Panc1 (cell line): ENCODE measurements at regions not wholly inside any gene's neighbourhood (a gene's known extent, or its start where the extent isn't known, plus 50 kb on each side); places are given as distances from the start of the nearest gene placed in this dataset.

Experiments
- POLR2AphosphoS5 ChIP-seq: IDR thresholded peaks from 2 replicates; pipeline ENCODE4 v1.6.1; 2012; ENCODE audit warnings: mild to moderate bottlenecking, low read depth, low read length, moderate library complexity
- REST ChIP-seq, 2 experiments: IDR thresholded peaks; 2 replicates each; pipeline ENCODE4 v1.6.1; 2011 to 2012; ENCODE audit warnings: low read depth in 2 of 2, control low read depth in 1 of 2, low read length in 1 of 2, mild to moderate bottlenecking in 1 of 2, moderate library complexity in 1 of 2; ENCODE audit not compliant: insufficient read depth in 1 of 2
- SIN3A ChIP-seq: IDR thresholded peaks from 2 replicates; pipeline ENCODE4 v1.6.1; 2012; ENCODE audit warnings: low read depth, mild to moderate bottlenecking, low read length, moderate library complexity, borderline replicate concordance; ENCODE audit not compliant: insufficient read depth
- TCF7L2 ChIP-seq: IDR thresholded peaks from 2 replicates; pipeline ENCODE4 v1.6.1; 2011; ENCODE audit warnings: mild to moderate bottlenecking, low read depth, low read length, inconsistent platforms
- TF ChIP-seq, protein P1 (sequence below): fragments of 450-650 bp; IDR thresholded peaks from 2 replicates; pipeline ENCODE4 v1.5.1; 2017; ENCODE audit warnings: mild to moderate bottlenecking

GRCh38 chr11:23519194-23519593 lies 658.9 kb upstream of the CCDC179 start:
- TF ChIP-seq, protein P1, sequence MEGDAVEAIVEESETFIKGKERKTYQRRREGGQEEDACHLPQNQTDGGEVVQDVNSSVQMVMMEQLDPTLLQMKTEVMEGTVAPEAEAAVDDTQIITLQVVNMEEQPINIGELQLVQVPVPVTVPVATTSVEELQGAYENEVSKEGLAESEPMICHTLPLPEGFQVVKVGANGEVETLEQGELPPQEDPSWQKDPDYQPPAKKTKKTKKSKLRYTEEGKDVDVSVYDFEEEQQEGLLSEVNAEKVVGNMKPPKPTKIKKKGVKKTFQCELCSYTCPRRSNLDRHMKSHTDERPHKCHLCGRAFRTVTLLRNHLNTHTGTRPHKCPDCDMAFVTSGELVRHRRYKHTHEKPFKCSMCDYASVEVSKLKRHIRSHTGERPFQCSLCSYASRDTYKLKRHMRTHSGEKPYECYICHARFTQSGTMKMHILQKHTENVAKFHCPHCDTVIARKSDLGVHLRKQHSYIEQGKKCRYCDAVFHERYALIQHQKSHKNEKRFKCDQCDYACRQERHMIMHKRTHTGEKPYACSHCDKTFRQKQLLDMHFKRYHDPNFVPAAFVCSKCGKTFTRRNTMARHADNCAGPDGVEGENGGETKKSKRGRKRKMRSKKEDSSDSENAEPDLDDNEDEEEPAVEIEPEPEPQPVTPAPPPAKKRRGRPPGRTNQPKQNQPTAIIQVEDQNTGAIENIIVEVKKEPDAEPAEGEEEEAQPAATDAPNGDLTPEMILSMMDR = no peak
- TF ChIP-seq TCF7L2 (no peak), REST (IDR thresholded peaks at IDR 0.05; ENCODE audit: insufficient read depth in 1 of 2, low read depth in 2 of 2, low read length in 1 of 2) (no peak), POLR2AphosphoS5 (no peak), SIN3A (no peak)
